AG09309 (cell line): ENCODE measurements at regions not wholly inside any gene's neighbourhood (a gene's known extent, or its start where the extent isn't known, plus 50 kb on each side); places are given as distances from the start of the nearest gene placed in this dataset.

Source experiments
- DNase-seq: peaks from one replicate; pipeline ENCODE4 v3.0.0-alpha.2; 2010; ENCODE audit warnings: low read depth
- H3K4me3 ChIP-seq: 2 replicates; pipeline ENCODE4 v1.5.1; 2011; ENCODE audit warnings: mild to moderate bottlenecking, low read depth, low read length, moderate library complexity; ENCODE audit not compliant: control insufficient read depth
- TF ChIP-seq, protein P1 (sequence below): IDR thresholded peaks from 2 replicates; pipeline ENCODE4 v1.5.1; 2011; ENCODE audit warnings: mild to moderate bottlenecking, low read depth, low read length, inconsistent platforms; ENCODE audit not compliant: insufficient read depth, control insufficient read depth; ENCODE audit errors: missing control alignments

DNA sequence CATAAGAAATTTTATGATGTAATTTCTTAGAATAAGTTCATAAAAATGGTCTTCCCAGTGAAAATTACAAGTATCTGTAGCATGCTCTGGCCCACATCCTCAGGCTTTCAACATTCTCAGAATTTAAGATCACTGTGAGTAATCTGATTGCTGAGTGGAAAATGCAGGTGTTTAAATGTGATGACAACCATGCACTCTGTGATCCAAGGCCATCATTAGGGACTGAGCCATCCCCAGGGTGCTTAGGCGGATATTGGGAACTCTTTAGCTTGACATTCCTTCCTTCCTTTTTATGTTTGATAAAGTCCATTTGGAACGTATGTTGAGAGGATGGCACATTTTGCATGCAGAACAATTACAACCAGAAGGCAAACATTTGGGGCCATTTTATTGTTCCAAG lies 95.5 kb downstream of the ARL4C start:
- TF ChIP-seq, protein P1, sequence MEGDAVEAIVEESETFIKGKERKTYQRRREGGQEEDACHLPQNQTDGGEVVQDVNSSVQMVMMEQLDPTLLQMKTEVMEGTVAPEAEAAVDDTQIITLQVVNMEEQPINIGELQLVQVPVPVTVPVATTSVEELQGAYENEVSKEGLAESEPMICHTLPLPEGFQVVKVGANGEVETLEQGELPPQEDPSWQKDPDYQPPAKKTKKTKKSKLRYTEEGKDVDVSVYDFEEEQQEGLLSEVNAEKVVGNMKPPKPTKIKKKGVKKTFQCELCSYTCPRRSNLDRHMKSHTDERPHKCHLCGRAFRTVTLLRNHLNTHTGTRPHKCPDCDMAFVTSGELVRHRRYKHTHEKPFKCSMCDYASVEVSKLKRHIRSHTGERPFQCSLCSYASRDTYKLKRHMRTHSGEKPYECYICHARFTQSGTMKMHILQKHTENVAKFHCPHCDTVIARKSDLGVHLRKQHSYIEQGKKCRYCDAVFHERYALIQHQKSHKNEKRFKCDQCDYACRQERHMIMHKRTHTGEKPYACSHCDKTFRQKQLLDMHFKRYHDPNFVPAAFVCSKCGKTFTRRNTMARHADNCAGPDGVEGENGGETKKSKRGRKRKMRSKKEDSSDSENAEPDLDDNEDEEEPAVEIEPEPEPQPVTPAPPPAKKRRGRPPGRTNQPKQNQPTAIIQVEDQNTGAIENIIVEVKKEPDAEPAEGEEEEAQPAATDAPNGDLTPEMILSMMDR = no peak
- DNase-seq = no peak
- no peak overlapping the region for H3K4me3 ChIP-seq

DNA sequence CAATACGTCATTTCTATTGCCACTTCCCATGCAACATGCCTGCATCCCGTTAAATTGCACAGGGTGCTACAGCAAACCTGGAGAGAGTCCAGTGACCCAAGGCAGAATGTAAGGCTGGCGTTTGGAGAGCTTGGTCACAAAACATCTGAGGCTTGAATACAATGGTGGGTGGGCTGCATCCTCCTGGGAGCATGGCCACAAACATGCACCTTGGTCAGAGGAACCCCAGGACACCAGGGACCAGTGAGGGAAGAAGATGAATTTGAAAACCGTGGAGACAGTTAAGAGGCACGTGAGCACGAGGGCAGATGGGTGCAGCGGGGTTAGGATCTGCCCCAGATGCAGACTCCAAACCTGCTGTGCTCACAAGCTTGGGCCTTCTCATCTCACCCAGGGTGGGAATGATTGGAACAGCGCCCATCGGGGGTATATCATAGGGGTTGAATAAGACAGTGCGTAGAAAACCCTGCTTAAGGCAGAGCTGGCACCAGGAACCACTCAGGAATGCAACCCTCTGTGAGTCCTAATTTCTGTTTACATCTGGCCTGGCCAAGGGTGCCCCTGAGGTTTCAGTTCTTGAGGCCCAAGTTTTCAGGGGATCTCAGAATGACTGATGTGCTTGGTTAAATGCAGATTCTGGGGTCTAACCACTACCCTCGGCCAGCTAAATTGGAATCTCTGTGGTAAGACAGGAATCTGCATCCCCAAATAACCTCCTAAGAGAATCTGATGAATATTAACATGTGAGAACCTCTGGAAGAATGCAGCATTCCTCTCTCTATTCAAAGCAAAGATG lies 97.2 kb downstream of the ARL4C start:
- H3K4me3 ChIP-seq = no peak overlapping the region
- TF ChIP-seq, protein P1 = no peak
- DNase-seq = no peak

DNA sequence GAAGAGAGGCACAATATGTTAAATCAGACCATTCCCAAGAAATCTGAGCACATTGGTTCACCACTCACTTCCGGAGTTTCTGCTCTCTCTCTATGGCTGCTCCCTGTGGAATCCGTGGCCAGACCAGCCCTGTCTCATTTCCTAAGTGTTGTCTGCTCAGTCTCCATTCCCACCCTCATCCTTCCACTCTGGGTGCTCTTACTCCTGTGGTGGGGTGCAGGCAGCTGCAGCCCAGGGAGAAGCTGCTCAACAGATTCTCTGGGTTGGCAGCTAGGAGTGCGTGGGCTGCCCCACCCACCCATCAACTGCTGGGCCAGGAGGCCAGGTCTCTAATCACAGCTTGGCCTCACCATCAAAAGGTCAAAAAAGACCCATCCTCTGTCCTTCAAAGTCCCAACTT lies 98.3 kb downstream of the ARL4C start:
- no peak for DNase-seq
- TF ChIP-seq, protein P1 = no peak
- H3K4me3 ChIP-seq = no peak overlapping the region

DNA sequence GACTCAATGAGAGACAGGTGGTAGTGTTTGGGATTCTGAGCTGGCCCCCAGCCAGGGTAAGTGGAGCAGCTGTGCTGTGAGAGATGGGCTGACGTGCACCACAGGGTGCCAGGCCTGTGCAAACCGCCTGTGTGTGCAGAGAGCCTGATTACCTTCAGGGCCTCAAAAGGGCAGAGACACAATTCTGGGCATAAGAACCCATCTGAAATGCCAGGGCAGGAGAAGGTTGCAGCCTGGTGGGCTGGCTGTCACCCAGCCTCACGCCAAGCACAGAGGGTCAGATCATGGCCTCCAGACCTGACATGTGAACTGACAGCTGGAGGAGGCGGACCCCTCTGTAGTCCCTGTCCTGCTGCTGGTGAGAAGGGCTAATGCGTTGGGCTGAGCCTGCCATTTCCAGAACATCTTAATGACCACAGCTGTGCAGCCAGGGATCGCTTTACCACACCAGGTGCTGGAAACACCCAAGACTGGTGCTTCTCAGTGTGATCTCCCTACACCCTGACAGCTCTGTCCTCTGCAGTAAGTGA lies 100.9 kb downstream of the ARL4C start:
- DNase-seq = no peak
- H3K4me3 ChIP-seq = no peak overlapping the region
- TF ChIP-seq, protein P1 = no peak

DNA sequence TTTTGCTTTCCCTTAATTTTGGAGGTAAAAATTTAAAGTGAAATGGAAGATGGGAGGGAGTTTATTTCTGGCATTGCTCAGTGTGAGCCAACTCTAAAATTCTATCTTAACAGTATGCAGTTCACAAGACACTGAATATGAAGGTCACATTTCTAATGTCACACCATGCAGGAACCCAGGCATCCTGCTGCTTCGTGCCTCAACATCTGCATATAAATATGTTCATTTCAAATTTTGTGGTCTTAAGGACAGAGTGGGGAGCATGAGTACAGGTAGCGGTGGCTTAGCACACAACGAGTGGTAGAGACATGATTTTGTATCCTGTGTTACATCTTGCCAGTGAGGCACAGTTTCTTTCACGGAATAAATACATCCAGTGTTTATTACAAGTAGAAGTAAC lies 102.4 kb downstream of the ARL4C start:
- no peak for DNase-seq

DNA sequence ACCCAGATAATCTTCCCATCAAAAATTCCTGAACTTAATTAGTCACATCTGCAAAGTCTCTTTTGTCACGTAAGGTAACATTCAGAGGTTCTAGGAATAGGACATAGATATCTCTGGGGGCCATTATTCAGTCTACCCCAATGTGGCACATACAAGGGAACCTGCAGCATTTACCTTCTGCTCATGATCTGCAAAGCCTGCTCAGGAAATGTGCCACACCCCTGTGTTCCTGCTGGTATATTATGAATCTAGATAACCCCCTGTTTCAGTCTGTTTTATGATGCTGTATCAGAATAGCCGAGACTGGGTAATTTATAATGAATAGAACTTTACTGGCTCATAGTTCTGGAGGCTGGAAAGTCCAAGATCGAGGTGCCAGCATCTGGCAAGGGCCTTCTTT lies 103.5 kb downstream of the ARL4C start:
- DNase-seq = no peak
- TF ChIP-seq, protein P1 = no peak
- H3K4me3 ChIP-seq = no peak overlapping the region

More for the DNA sequence above, 102.4 kb downstream of the ARL4C start:
- H3K4me3 ChIP-seq = no peak overlapping the region
- TF ChIP-seq, protein P1 = no peak

DNA sequence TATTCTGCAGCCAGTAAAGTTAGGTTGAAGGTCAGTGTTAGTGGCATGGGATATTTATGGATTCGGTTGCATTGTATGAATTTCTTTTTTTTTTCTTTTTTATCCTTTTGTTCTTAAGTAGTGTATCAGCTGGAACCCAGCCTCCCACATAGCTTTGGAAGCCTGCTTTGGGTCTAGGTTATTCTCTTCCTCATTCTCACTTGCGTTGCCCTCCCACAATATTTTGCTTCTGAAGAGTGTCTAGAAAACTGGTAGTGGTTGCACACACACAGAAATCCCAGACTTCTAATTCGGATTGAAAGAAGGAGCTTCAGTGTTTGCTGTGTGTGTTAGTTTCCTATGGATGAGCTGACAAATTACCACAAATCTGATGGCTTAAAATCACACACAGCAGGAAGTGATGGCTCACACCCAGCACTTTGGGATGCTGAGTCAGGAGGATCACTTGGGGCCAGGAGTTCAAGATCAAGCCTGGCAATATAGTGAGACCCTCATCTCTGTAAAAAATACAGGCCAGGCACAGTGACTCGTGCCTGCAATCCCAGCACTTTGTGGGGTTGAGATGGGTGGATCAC lies 104.8 kb downstream of the ARL4C start:
- TF ChIP-seq, protein P1 = no peak
- no peak for DNase-seq
- no peak overlapping the region for H3K4me3 ChIP-seq
